PFSK-1 (cell line): ENCODE measurements at regions not wholly inside any gene's neighbourhood (a gene's known extent, or its start where the extent isn't known, plus 50 kb on each side); places are given as distances from the start of the nearest gene placed in this dataset.

Experiments used
- FOXP2 ChIP-seq: optimal IDR thresholded peaks from 2 replicates; pipeline ENCODE3; 2011; ENCODE audit warnings: borderline replicate concordance, control low read depth, inconsistent platforms; ENCODE audit not compliant: insufficient read depth; ENCODE audit errors: extremely low read length, extremely low read depth
- POLR2AphosphoS5 ChIP-seq: IDR thresholded peaks from 2 replicates; pipeline ENCODE4 v1.6.1; 2012; ENCODE audit warnings: low read depth, mild to moderate bottlenecking, control low read depth, low read length, moderate library complexity
- REST ChIP-seq, 2 experiments: IDR thresholded peaks; 2 replicates each; pipeline versions ENCODE4 v1.6.1 to v1.8.0; 2011 to 2012; ENCODE audit warnings: low read depth in 2 of 2, low read length in 2 of 2, control low read depth in 1 of 2, inconsistent platforms in 1 of 2, mild to moderate bottlenecking in 1 of 2, moderate library complexity in 1 of 2; ENCODE audit not compliant: insufficient read depth in 1 of 2
- SIN3A ChIP-seq: IDR thresholded peaks from 2 replicates; pipeline ENCODE4 v1.6.1; 2012; ENCODE audit warnings: mild to moderate bottlenecking, low read length, moderate library complexity, borderline replicate concordance; ENCODE audit not compliant: insufficient read depth
- TAF1 ChIP-seq: IDR thresholded peaks from 2 replicates; pipeline ENCODE4 v1.6.1; 2012; ENCODE audit warnings: low read length, control low read depth, borderline replicate concordance; ENCODE audit not compliant: insufficient read depth

DNA sequence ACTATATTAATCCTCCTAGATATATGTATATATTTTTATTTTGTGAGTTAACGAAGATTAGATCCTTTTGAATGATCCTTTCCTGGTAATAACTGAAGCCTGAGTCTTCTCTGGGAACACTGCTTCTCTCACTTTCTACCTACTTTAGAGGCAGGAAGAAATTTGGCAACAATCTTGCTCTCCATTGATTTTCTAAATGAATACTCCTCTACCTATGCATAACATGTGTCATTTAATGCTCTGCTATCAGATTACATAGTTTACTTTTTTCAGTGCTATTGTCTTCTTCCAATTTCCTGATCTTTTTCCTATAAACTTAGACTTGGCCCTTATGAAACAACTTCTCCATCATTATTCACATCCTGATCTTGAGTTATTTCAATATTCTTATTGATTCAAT, 60.4 kb upstream of the PDHA2 start:
- TF ChIP-seq TAF1: no peak
- TF ChIP-seq POLR2AphosphoS5: no peak
- no peak for TF ChIP-seq REST (IDR thresholded peaks at IDR 0.05; ENCODE audit: insufficient read depth in 1 of 2, low read depth in 2 of 2, low read length in 2 of 2)
- TF ChIP-seq SIN3A: no peak
- no peak for TF ChIP-seq FOXP2
